Smooth muscle cell (in vitro differentiated cells): ENCODE measurements at regions not wholly inside any gene's neighbourhood (a gene's known extent, or its start where the extent isn't known, plus 50 kb on each side); places are given as distances from the start of the nearest gene placed in this dataset.
A peak's percentile ranks its signal among the peaks of the same experiment; 100 is the strongest.

Experiments used
- DNase-seq: peaks from one replicate; lab custom pipeline; 2025; ENCODE audit not compliant: unreplicated experiment; lab: John Stamatoyannopoulos, UW
- H2AFZ ChIP-seq: fragments of 200-600 bp; sonication (generic); 2 replicates; pipeline ENCODE4 v1.6.0; 2016; ENCODE audit warnings: antibody characterized with exemption, low read depth, mild to moderate bottlenecking
- H3F3A ChIP-seq: fragments of 200-600 bp; sonication (generic); 2 replicates; pipeline ENCODE4 v1.6.0; 2017; ENCODE audit warnings: antibody characterized with exemption, low read depth
- H3K27ac ChIP-seq: fragments of 200-600 bp; sonication (generic); 2 replicates; pipeline ENCODE4 v1.5.1; 2016; ENCODE audit warnings: low read depth, mild to moderate bottlenecking
- H3K27me3 ChIP-seq: fragments of 200-600 bp; sonication (generic); 2 replicates; pipeline ENCODE4 v1.6.1; 2016; ENCODE audit warnings: low read depth, mild to moderate bottlenecking
- H3K36me3 ChIP-seq: fragments of 200-600 bp; sonication (generic); 2 replicates; pipeline ENCODE4 v1.5.1; 2016; ENCODE audit warnings: low read depth
- H3K4me1 ChIP-seq: fragments of 200-600 bp; sonication (generic); 2 replicates; pipeline ENCODE4 v1.5.1; 2016; ENCODE audit warnings: low read depth
- H3K4me2 ChIP-seq: fragments of 200-600 bp; sonication (generic); 2 replicates; pipeline ENCODE4 v1.6.0; 2016; ENCODE audit warnings: mild to moderate bottlenecking
- H3K4me3 ChIP-seq: fragments of 200-600 bp; sonication (generic); 2 replicates; pipeline ENCODE4 v1.5.1; 2016; ENCODE audit warnings: mild to moderate bottlenecking
- H3K79me2 ChIP-seq: fragments of 200-600 bp; sonication (generic); 2 replicates; pipeline ENCODE4 v1.6.0; 2016; ENCODE audit warnings: low read depth, mild to moderate bottlenecking
- H3K9ac ChIP-seq: fragments of 200-600 bp; sonication (generic); 2 replicates; pipeline ENCODE4 v1.6.0; 2016; ENCODE audit warnings: low read depth
- H3K9me3 ChIP-seq: fragments of 200-600 bp; sonication (generic); replicated peaks from 2 replicates; pipeline ENCODE4 v1.5.1; 2016; ENCODE audit warnings: low read depth
- H4K20me1 ChIP-seq: fragments of 200-600 bp; sonication (generic); 2 replicates; pipeline ENCODE4 v1.6.0; 2016; ENCODE audit warnings: low read depth
- CTCF ChIP-seq: fragments of 200-600 bp; sonication (generic); IDR thresholded peaks from 2 replicates; pipeline ENCODE4 v1.5.1; 2017; ENCODE audit warnings: borderline replicate concordance, mild to moderate bottlenecking, antibody characterized with exemption; ENCODE audit not compliant: insufficient read depth, poor library complexity, severe bottlenecking
- WGBS: methylation state at CpG from one replicate; pipeline ENCODE4 v1.1.7; 2016; ENCODE audit warnings: low lambda C conversion rate; 5-methylcytosine and 5-hydroxymethylcytosine counted together

GRCh38 chr18:26656944-26657536, 108.7 kb upstream of the KCTD1 start:
- peak; percentile 23 for DNase-seq
- Histone ChIP-seq H3K36me3 (no peaks in the 10 kb centered on the region), H4K20me1 (no peaks in the 10 kb centered on the region), H3K79me2 (no peaks in the 10 kb centered on the region), H3K27me3 (peaks cover 57% of the 10 kb centered on the region), H3K27ac (no peak overlapping the region), H3K9ac (no peak overlapping the region), H2AFZ (peak overlapping the region; percentile 97), H3K4me3 (peak overlapping the region; percentile 72), H3K9me3 (no peaks in the 10 kb centered on the region), H3K4me1 (peaks cover 13% of the 10 kb centered on the region), H3K4me2 (peak overlapping the region; percentile 95), H3F3A (peaks cover 28% of the 10 kb centered on the region)
- no peak for TF ChIP-seq CTCF
- WGBS, result under 1% methylated on average over 30 of the region's 52 CpGs

DNA sequence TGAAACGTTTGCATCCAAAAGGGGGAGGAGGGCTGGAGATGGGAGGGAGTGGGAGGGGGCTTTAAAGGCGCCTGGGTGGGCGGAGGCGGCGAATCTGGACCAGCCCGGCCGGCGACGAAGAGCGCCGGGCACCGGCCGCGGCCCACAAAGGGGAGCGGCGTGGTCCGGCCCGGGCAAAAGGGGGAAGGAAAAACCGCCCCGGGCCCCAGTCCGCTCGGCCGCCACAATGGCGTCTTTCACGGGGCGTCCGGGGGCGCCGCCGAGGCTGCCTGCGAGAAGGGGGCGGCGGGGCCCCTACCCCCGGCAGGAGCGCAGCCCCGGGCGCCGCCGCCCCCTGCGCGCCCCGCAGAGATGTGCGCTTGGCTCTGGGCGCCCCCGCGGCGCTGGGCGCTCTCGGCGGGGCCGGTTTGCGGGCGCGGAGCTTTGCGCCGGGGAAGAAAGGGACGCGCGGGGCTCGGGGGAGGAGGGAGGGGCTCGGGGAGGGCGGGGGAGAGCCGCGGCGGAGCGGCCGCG, 108.1 kb upstream of the KCTD1 start:
- H3K27me3 ChIP-seq, result peaks cover 54% of the 10 kb centered on the region
- H2AFZ ChIP-seq, result peak overlapping the region; percentile 81
- H3K9me3 ChIP-seq, result no peaks in the 10 kb centered on the region
- TF ChIP-seq CTCF, result no peak
- H3F3A ChIP-seq, result peaks cover 28% of the 10 kb centered on the region
- H3K4me1 ChIP-seq, result peaks cover 13% of the 10 kb centered on the region
- H3K4me3 ChIP-seq, result peak overlapping the region; percentile 72
- no peaks in the 10 kb centered on the region for H3K36me3 ChIP-seq
- WGBS, result no CpG with 5 or more reads among the region's 68 CpGs
- peak overlapping the region; percentile 95 for H3K4me2 ChIP-seq
- no peaks in the 10 kb centered on the region for H4K20me1 ChIP-seq
- H3K79me2 ChIP-seq, result no peaks in the 10 kb centered on the region
- no peak overlapping the region for H3K9ac ChIP-seq
- no peak for DNase-seq
- no peak overlapping the region for H3K27ac ChIP-seq

GRCh38 chr18:26655525-26656430, 107.4 kb upstream of the KCTD1 start:
- Histone ChIP-seq H3F3A (peaks cover 28% of the 10 kb centered on the region), H3K36me3 (no peaks in the 10 kb centered on the region), H3K79me2 (no peaks in the 10 kb centered on the region), H3K4me3 (peak overlapping the region; percentile 72), H3K27ac (no peak overlapping the region), H3K4me2 (peak overlapping the region; percentile 95), H2AFZ (peak overlapping the region; percentile 81), H3K4me1 (peaks cover 13% of the 10 kb centered on the region), H3K9ac (no peak overlapping the region), H3K27me3 (peaks cover 49% of the 10 kb centered on the region), H3K9me3 (no peaks in the 10 kb centered on the region), H4K20me1 (no peaks in the 10 kb centered on the region)
- DNase-seq, result peak; percentile 29
- 3% methylated on average over 54 of the region's 58 CpGs for WGBS
- peak; percentile 3 for TF ChIP-seq CTCF
